Chondrocyte (in vitro differentiated cells): ENCODE measurements at regions not wholly inside any gene's neighbourhood (a gene's known extent, or its start where the extent isn't known, plus 50 kb on each side); places are given as distances from the start of the nearest gene placed in this dataset.

Experiments used
- DNase-seq: peaks from one replicate; pipeline ENCODE4 v3.0.0; 2021; ENCODE audit warnings: mixed read lengths, low spot score
- H3K27ac Mint-ChIP-seq: one replicate; pipeline ENCODE4 v1.8.0; 2021; ENCODE audit warnings: mild to moderate bottlenecking, moderate library complexity, mixed read lengths; ENCODE audit not compliant: unreplicated experiment
- H3K27me3 Mint-ChIP-seq: 2 replicates; pipeline ENCODE4 v1.8.0; 2021; ENCODE audit warnings: low read depth, mixed read lengths
- H3K36me3 Mint-ChIP-seq: 2 replicates; pipeline ENCODE4 v1.8.0; 2021; ENCODE audit warnings: low read depth, mixed read lengths
- H3K4me1 Mint-ChIP-seq: 2 replicates; pipeline ENCODE4 v1.8.0; 2021; ENCODE audit warnings: low read depth, mild to moderate bottlenecking, mixed read lengths
- H3K4me3 Mint-ChIP-seq: one replicate; pipeline ENCODE4 v1.8.0; 2021; ENCODE audit warnings: mild to moderate bottlenecking, moderate library complexity, mixed read lengths; ENCODE audit not compliant: unreplicated experiment
- H3K9me3 Mint-ChIP-seq: 2 replicates; pipeline ENCODE4 v1.8.0; 2021; ENCODE audit warnings: low read depth, mixed read lengths
- TF ChIP-seq, protein P1 (sequence below): fragments of 200-600 bp; sonication (generic); IDR thresholded peaks from 2 replicates; pipeline ENCODE4 v1.5.0; 2021; ENCODE audit warnings: antibody characterized with exemption, mild to moderate bottlenecking, moderate library complexity

DNA sequence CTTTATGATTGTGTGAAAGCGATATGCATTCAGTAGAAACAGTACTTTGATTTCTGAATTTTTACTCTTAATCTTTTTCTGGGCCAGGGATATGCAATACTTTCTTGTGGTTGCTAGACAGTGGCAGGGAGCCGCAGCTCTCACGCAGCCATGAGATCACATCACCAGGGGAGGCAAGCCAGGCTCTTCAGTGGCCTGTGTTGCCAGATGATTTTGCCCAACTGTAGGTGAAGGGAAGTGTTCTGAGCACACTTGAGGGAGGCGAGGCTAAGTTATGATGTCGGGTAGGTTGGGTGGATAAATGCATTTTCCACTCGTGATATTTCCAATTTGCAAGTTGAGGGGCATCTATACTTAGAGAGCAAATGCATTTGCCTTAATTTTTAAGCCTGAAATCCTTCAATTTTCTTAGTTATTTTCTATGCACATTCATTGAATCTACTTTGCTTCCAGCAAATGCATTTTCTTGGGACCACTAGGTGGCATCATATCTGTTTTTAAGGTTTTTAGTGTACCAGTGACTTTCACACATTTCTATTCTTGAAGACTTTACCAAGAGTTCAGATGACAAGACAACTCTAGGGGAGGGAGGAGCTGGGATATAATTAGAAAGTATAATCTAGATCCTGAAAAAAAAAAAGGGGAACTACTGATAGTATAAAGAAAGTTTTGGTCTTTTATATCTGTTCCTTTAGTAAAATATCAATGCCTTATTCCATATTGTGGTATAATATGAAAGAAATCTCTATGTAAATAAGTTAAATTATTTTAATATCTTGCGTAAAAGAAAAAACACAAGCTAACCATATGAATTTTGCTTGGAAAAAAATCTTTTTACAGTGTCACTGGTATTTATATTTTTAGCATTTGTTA lies 643.3 kb downstream of the SOCS6 start:
- Mint-ChIP-seq H3K36me3 (no peaks in the 10 kb centered on the region), H3K4me1 (no peaks in the 10 kb centered on the region), H3K27me3 (peaks cover 6% of the 10 kb centered on the region), H3K27ac (no peak overlapping the region), H3K9me3 (no peaks in the 10 kb centered on the region), H3K4me3 (no peak overlapping the region)
- TF ChIP-seq, protein P1, sequence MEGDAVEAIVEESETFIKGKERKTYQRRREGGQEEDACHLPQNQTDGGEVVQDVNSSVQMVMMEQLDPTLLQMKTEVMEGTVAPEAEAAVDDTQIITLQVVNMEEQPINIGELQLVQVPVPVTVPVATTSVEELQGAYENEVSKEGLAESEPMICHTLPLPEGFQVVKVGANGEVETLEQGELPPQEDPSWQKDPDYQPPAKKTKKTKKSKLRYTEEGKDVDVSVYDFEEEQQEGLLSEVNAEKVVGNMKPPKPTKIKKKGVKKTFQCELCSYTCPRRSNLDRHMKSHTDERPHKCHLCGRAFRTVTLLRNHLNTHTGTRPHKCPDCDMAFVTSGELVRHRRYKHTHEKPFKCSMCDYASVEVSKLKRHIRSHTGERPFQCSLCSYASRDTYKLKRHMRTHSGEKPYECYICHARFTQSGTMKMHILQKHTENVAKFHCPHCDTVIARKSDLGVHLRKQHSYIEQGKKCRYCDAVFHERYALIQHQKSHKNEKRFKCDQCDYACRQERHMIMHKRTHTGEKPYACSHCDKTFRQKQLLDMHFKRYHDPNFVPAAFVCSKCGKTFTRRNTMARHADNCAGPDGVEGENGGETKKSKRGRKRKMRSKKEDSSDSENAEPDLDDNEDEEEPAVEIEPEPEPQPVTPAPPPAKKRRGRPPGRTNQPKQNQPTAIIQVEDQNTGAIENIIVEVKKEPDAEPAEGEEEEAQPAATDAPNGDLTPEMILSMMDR: peak; percentile 82
- DNase-seq: no peak

DNA sequence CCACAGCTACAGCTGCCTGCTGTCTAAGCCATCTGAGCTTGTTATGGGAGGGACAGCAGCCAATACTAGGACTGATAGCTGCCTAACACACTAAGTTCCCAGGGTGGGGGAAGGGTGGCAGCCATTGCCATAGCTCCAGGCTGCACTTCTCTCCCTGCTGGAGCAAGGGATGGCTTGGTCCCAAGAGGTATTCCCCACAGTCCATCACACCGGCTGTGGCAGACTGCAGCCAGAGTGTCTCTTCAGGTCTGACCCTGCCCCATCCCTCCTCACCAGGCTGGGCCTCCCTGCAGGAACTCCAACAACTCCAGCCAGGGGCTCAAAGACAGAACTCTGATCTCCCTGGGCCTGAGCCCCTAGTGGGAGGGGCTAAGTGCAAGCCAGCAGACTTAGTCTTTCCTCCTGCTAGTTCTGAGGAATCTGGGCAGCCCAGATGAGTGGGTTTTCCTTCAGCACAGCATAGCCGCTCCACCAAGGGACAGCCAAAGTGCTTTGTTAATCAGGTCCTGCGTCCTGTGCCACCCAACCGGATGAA lies 632.1 kb downstream of the SOCS6 start:
- TF ChIP-seq, protein P1: no peak
- no peaks in the 10 kb centered on the region for H3K27me3 Mint-ChIP-seq
- H3K4me3 Mint-ChIP-seq: no peak overlapping the region
- peaks cover 13% of the 10 kb centered on the region for H3K9me3 Mint-ChIP-seq
- H3K4me1 Mint-ChIP-seq: no peaks in the 10 kb centered on the region
- no peaks in the 10 kb centered on the region for H3K36me3 Mint-ChIP-seq
- DNase-seq: no peak
- H3K27ac Mint-ChIP-seq: no peak overlapping the region

DNA sequence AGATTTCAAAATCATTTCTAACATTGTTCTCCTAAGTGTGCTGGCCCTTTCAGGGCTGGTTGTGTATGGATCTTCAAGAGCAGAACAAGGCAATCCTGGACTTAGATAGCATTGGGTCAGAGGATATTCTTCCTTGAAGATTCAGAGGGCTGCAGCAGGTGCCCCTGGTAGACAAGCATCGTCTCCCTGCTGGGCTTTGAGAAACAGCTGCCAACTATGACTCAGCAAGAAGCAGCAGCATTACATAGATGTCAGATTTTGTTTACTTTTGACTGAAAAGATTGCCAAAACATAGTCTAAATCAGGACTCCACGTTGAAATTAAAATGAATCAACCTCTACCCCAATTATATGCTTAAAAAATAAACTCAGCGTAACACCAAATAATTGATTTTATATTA lies 618.8 kb downstream of the SOCS6 start:
- H3K9me3 Mint-ChIP-seq: peaks cover 9% of the 10 kb centered on the region
- peaks cover 3% of the 10 kb centered on the region for H3K27me3 Mint-ChIP-seq
- H3K4me3 Mint-ChIP-seq: no peak overlapping the region
- no peaks in the 10 kb centered on the region for H3K36me3 Mint-ChIP-seq
- no peak overlapping the region for H3K27ac Mint-ChIP-seq
- H3K4me1 Mint-ChIP-seq: no peaks in the 10 kb centered on the region
- TF ChIP-seq, protein P1: no peak
- DNase-seq: no peak

DNA sequence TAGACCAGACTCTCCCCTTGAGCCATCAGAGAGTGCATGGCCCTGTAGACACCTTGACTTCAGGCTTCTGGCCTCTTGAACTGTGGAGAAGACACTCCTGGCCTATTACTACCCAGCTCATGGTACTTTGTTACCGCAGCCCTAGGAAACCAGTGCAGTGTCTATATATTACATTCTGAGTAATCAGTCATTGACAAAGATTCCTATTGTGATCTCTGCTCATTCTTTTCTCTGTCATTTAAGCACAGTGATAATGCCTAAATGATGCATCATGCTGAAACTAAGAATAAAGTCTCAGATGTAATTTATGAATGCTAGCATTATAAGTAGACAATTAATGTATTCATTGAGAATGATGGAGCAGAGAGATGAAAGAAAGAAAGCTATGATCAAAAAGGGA lies 603.5 kb downstream of the SOCS6 start:
- TF ChIP-seq, protein P1: no peak
- no peak overlapping the region for H3K27ac Mint-ChIP-seq
- H3K27me3 Mint-ChIP-seq: no peaks in the 10 kb centered on the region
- no peaks in the 10 kb centered on the region for H3K9me3 Mint-ChIP-seq
- no peak for DNase-seq
- no peaks in the 10 kb centered on the region for H3K36me3 Mint-ChIP-seq
- H3K4me3 Mint-ChIP-seq: no peak overlapping the region
- no peaks in the 10 kb centered on the region for H3K4me1 Mint-ChIP-seq

DNA sequence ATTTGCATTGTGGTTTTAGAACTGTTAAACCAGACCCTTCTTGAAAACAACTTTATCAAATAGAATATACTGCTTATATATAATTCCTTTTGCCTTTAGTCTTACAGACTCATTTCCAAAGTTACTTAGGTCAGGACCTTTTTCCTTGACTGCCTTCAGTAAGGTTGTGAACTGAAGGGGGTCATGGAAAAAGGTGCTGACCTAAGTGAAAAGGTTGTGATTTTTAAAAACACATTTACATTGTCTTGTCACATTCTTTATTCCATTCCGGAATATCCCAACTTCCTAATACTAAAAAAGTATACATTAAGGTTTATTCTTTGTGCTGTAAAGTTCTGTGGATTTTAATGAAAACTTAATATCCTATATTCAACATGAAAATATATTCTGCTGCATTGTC lies 581.4 kb downstream of the SOCS6 start:
- H3K9me3 Mint-ChIP-seq: peaks cover 18% of the 10 kb centered on the region
- no peak overlapping the region for H3K4me3 Mint-ChIP-seq
- H3K4me1 Mint-ChIP-seq: no peaks in the 10 kb centered on the region
- H3K27ac Mint-ChIP-seq: no peak overlapping the region
- no peaks in the 10 kb centered on the region for H3K36me3 Mint-ChIP-seq
- DNase-seq: no peak
- TF ChIP-seq, protein P1: no peak
- H3K27me3 Mint-ChIP-seq: no peaks in the 10 kb centered on the region
